ENCODE measurements at regions not wholly inside any gene's neighbourhood (a gene's known extent, or its start where the extent isn't known, plus 50 kb on each side); places are given as distances from the start of the nearest gene placed in this dataset.

DNA sequence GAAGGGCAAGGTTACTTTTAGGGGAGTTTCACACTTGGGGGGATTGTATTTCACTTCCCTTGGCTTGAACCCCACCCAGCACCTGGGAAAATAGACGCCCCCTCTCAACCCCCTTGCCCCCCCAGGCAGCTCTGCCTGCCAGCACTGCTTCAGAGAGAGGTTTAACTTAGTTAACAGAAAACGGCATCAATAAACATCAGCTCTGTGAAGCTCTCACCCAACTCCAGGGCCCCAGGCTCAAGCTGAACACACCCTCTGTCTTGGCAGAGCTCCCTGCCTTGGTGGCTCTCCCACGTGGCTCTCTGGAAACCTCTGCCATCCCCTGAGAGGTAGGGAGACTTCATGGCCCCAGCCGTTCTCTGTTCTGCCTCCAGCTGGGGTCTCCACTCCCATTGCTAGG lies 244.1 kb downstream of the ACKR3 start:
- TF ChIP-seq BHLHE40 (IDR thresholded peaks at IDR 0.05; ENCODE audit: borderline replicate concordance) = no peak
- TF ChIP-seq ELF4 (IDR thresholded peaks at IDR 0.05) = no peak
- no peak for TF ChIP-seq HDGF (IDR thresholded peaks at IDR 0.05; ENCODE audit: borderline replicate concordance)
- no peak for TF ChIP-seq FOXA1 (IDR thresholded peaks at IDR 0.05)
- TF ChIP-seq CTBP1 (IDR thresholded peaks at IDR 0.05; ENCODE audit: borderline replicate concordance) = no peak
- no peak for TF ChIP-seq FOXM1 (IDR thresholded peaks at IDR 0.05; ENCODE audit: borderline replicate concordance)
- no peak for TF ChIP-seq TARDBP (IDR thresholded peaks at IDR 0.05)
- TF ChIP-seq LEF1 (IDR thresholded peaks at IDR 0.05; ENCODE audit: borderline replicate concordance) = no peak
- no peak for TF ChIP-seq ARNT (IDR thresholded peaks at IDR 0.05)
- no peak for TF ChIP-seq SP1 (IDR thresholded peaks at IDR 0.05)
- no peak for TF ChIP-seq ZNF384 (IDR thresholded peaks at IDR 0.05)

All from HEK293T (cell line).